ENCODE measurements at regions not wholly inside any gene's neighbourhood (a gene's known extent, or its start where the extent isn't known, plus 50 kb on each side); places are given as distances from the start of the nearest gene placed in this dataset.

- no peak for DNase-seq (ENCODE audit: low read depth in 1 of 2, low spot score in 1 of 2)
- TF ChIP-seq CTCF (IDR thresholded peaks at IDR 0.05; ENCODE audit: insufficient read depth, low read length) (no peak), POLR2AphosphoS5 (IDR thresholded peaks at IDR 0.05; ENCODE audit: low read depth) (no peak), SPI1 (IDR thresholded peaks at IDR 0.05; ENCODE audit: borderline replicate concordance, low read depth) (no peak), GABPA (IDR thresholded peaks at IDR 0.05; ENCODE audit: low read depth) (no peak), REST (IDR thresholded peaks at IDR 0.05; ENCODE audit: insufficient replicate concordance, low read depth) (no peak)
- H3K27ac ChIP-seq (replicated peaks), result no peak overlapping the region
- H3K27me3 ChIP-seq (ENCODE audit: insufficient read depth, poor library complexity, severe bottlenecking), result no peaks in the 10 kb centered on the region
- H3K4me3 ChIP-seq (replicated peaks; ENCODE audit: insufficient read depth, low read length), result no peak overlapping the region
Observed at GRCh38 chr1:56168176-56168575, 411.2 kb downstream of the PLPP3 start.

DNA sequence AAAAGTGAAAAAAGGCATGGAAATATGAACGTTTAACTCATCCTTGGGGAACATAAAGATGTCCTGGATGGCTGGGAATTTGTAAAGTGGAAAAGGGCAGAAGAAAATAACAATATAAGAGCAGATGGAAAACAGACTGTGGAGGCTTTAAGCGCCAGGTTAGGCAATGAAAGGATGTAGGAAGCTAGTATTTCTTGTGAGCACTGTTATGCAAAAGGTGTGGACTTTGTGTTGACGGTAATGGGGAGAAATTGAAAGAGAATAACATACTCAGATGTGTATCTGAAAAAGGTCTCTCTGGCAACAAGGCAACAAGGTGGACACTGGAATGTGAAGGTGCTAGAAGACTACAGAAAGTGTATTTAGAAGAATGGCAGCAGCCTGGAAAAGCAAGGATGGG lies 411.8 kb downstream of the PLPP3 start:
- Histone ChIP-seq H3K27me3 (ENCODE audit: insufficient read depth, poor library complexity, severe bottlenecking) (no peaks in the 10 kb centered on the region), H3K27ac (replicated peaks) (no peak overlapping the region), H3K4me3 (replicated peaks; ENCODE audit: insufficient read depth, low read length) (no peak overlapping the region)
- DNase-seq (ENCODE audit: low read depth in 1 of 2, low spot score in 1 of 2), result no peak
- TF ChIP-seq POLR2AphosphoS5 (IDR thresholded peaks at IDR 0.05; ENCODE audit: low read depth), result no peak

DNA sequence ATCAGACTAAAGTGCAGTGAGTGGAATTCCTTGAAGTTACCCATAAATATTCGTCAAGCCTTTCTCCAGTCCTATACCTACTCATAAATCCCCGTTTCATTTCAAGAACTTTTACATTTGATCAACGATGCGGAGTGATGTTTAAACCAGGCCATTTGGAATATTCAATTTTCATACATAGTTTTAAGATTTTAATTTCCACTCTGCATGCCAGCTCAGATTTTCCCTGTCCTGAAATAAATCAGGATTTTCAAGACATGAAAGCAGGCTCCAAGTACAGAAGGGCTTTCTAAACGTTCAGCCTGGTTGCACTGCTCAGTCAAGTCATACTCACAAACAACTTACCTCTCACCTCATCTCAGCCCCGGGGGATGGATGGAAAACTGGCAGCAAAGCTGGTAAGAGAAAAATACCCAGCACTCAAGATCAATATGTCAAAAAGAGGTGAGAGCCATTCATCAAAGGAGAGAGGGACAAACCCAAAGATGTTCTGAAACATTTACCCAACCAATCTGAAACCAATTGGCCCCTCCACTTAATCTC lies 418.5 kb downstream of the PLPP3 start:
- Histone ChIP-seq H3K4me3 (replicated peaks; ENCODE audit: insufficient read depth, low read length) (no peak overlapping the region), H3K27me3 (ENCODE audit: insufficient read depth, poor library complexity, severe bottlenecking) (no peaks in the 10 kb centered on the region), H3K27ac (replicated peaks) (no peak overlapping the region)
- no peak for DNase-seq (ENCODE audit: low read depth in 1 of 2, low spot score in 1 of 2)
- TF ChIP-seq REST (IDR thresholded peaks at IDR 0.05; ENCODE audit: insufficient replicate concordance, low read depth) (no peak), SPI1 (IDR thresholded peaks at IDR 0.05; ENCODE audit: borderline replicate concordance, low read depth) (no peak), CTCF (IDR thresholded peaks at IDR 0.05; ENCODE audit: insufficient read depth, low read length) (no peak), POLR2AphosphoS5 (IDR thresholded peaks at IDR 0.05; ENCODE audit: low read depth) (no peak), GABPA (IDR thresholded peaks at IDR 0.05; ENCODE audit: low read depth) (no peak)

GRCh38 chr1:56156971-56157876 lies 422.1 kb downstream of the PLPP3 start:
- H3K27ac ChIP-seq (replicated peaks), result no peak overlapping the region
- TF ChIP-seq REST (IDR thresholded peaks at IDR 0.05; ENCODE audit: insufficient replicate concordance, low read depth) (no peak), SPI1 (IDR thresholded peaks at IDR 0.05; ENCODE audit: borderline replicate concordance, low read depth) (no peak), GABPA (IDR thresholded peaks at IDR 0.05; ENCODE audit: low read depth) (no peak), POLR2AphosphoS5 (IDR thresholded peaks at IDR 0.05; ENCODE audit: low read depth) (no peak), CTCF (IDR thresholded peaks at IDR 0.05; ENCODE audit: insufficient read depth, low read length) (no peak)

More at GRCh38 chr1:56156971-56157876, 422.1 kb downstream of the PLPP3 start:
- DNase-seq (ENCODE audit: low read depth in 1 of 2, low spot score in 1 of 2), result no peak
- H3K27me3 ChIP-seq (ENCODE audit: insufficient read depth, poor library complexity, severe bottlenecking), result no peaks in the 10 kb centered on the region
- no peak overlapping the region for H3K4me3 ChIP-seq (replicated peaks; ENCODE audit: insufficient read depth, low read length)
